Neural cell (in vitro differentiated cells): ENCODE measurements at regions not wholly inside any gene's neighbourhood (a gene's known extent, or its start where the extent isn't known, plus 50 kb on each side); places are given as distances from the start of the nearest gene placed in this dataset.

Experiments used
- EZH2 ChIP-seq: fragments of 200-600, 300-800 bp; shearing (Covaris generic), sonication (generic); IDR thresholded peaks from 2 replicates; pipeline ENCODE4 v1.6.1; 2014; ENCODE audit warnings: antibody characterized with exemption, low read length, borderline replicate concordance, mild to moderate bottlenecking; ENCODE audit not compliant: insufficient read depth, poor library complexity, severe bottlenecking
- TF ChIP-seq, protein P1 (sequence below): fragments of 450-650 bp; IDR thresholded peaks from 2 replicates; pipeline ENCODE4 v1.5.1; 2014; ENCODE audit warnings: antibody characterized with exemption, mild to moderate bottlenecking, moderate library complexity; ENCODE audit not compliant: poor library complexity, severe bottlenecking

DNA sequence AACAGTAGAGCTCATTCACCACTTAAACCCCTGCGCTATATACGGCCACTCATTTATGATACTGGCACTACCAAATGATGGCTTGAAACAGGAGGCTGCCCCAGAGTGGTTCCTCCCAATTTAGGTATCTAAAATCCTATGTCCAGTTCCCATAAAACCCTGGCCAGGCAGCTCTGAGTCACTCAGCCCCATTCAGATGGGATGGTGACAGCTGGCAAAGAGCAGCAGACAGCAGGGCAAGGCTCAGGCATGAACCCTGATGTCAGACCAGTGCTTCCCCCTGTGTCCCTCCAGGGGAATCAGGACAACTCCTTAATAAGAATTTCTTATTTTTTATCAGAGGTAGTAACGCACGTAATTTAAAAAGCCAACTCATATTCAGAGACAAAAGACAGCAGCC is 77.2 kb upstream of the RNU6-1 start:
- TF ChIP-seq, protein P1, sequence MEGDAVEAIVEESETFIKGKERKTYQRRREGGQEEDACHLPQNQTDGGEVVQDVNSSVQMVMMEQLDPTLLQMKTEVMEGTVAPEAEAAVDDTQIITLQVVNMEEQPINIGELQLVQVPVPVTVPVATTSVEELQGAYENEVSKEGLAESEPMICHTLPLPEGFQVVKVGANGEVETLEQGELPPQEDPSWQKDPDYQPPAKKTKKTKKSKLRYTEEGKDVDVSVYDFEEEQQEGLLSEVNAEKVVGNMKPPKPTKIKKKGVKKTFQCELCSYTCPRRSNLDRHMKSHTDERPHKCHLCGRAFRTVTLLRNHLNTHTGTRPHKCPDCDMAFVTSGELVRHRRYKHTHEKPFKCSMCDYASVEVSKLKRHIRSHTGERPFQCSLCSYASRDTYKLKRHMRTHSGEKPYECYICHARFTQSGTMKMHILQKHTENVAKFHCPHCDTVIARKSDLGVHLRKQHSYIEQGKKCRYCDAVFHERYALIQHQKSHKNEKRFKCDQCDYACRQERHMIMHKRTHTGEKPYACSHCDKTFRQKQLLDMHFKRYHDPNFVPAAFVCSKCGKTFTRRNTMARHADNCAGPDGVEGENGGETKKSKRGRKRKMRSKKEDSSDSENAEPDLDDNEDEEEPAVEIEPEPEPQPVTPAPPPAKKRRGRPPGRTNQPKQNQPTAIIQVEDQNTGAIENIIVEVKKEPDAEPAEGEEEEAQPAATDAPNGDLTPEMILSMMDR, result no peak
- TF ChIP-seq EZH2, result no peak
